Neural progenitor cell (in vitro differentiated cells): ENCODE measurements at regions not wholly inside any gene's neighbourhood (a gene's known extent, or its start where the extent isn't known, plus 50 kb on each side); places are given as distances from the start of the nearest gene placed in this dataset.

Source experiments
- CTCF ChIP-seq: fragments of 200-600 bp; sonication (generic); IDR thresholded peaks from 2 replicates; pipeline ENCODE4 v1.5.1; 2017; ENCODE audit warnings: antibody characterized with exemption, mild to moderate bottlenecking
- EZH2 ChIP-seq: fragments of 200-600 bp; sonication (generic); IDR thresholded peaks from 2 replicates; pipeline ENCODE4 v1.6.1; 2017; ENCODE audit warnings: antibody characterized with exemption, mild to moderate bottlenecking, moderate library complexity

- TF ChIP-seq CTCF (no peak), EZH2 (no peak)
Measured at GRCh38 chr17:79531191-79532095, 79.4 kb downstream of the RBFOX3 start.
